RCC 7860 (cell line): ENCODE measurements at regions not wholly inside any gene's neighbourhood (a gene's known extent, or its start where the extent isn't known, plus 50 kb on each side); places are given as distances from the start of the nearest gene placed in this dataset.
"Not testable (repeated sequence)": the region's sequence is repeated elsewhere in the genome, so short reads cannot be mapped to it uniquely, and the experiment has no call there.

Experiments
- DNase-seq: peaks from one replicate; pipeline ENCODE4 v3.0.0-alpha.2; 2015; ENCODE audit warnings: low spot score
- FAIRE-seq: peaks from 2 replicates; lab custom pipeline; 2012; peaks lifted over from hg19 to GRCh38; lab: Jason Lieb, UNC

GRCh38 chr1:60251426-60251825 is 177.9 kb upstream of the C1orf87 start:
- DNase-seq = no peak
- FAIRE-seq = no peak

GRCh38 chr1:60247467-60247866 is 173.9 kb upstream of the C1orf87 start:
- not testable (repeated sequence) for DNase-seq, FAIRE-seq

- no peak for DNase-seq
- no peak for FAIRE-seq
Measured at GRCh38 chr1:60245324-60245723, 171.8 kb upstream of the C1orf87 start.

GRCh38 chr1:60244906-60245305 is 171.3 kb upstream of the C1orf87 start:
- no peak for DNase-seq
- FAIRE-seq = no peak

GRCh38 chr1:60235275-60235674 is 161.7 kb upstream of the C1orf87 start:
- no peak for DNase-seq
- FAIRE-seq = no peak

GRCh38 chr1:60234776-60235175 is 161.2 kb upstream of the C1orf87 start:
- FAIRE-seq = no peak
- no peak for DNase-seq

GRCh38 chr1:60229821-60230220 is 156.3 kb upstream of the C1orf87 start:
- FAIRE-seq = no peak

GRCh38 chr1:60228041-60228491 is 154.5 kb upstream of the C1orf87 start:
- DNase-seq (no peak), FAIRE-seq (no peak)

More at GRCh38 chr1:60229821-60230220, 156.3 kb upstream of the C1orf87 start:
- DNase-seq = no peak

GRCh38 chr1:60227601-60228000 is 154.0 kb upstream of the C1orf87 start:
- no peak for DNase-seq
- no peak for FAIRE-seq

GRCh38 chr1:60225486-60225885 is 151.9 kb upstream of the C1orf87 start:
- DNase-seq (no peak), FAIRE-seq (no peak)

- no peak for FAIRE-seq
- no peak for DNase-seq
Measured at GRCh38 chr1:60224523-60224922, 151.0 kb upstream of the C1orf87 start.

- FAIRE-seq (no peak), DNase-seq (no peak)
Measured at GRCh38 chr1:60223158-60223557, 149.6 kb upstream of the C1orf87 start.

GRCh38 chr1:60222360-60223115 is 149.0 kb upstream of the C1orf87 start:
- FAIRE-seq = no peak

GRCh38 chr1:60213253-60213652 is 139.7 kb upstream of the C1orf87 start:
- FAIRE-seq = no peak
- DNase-seq = no peak

More at GRCh38 chr1:60222360-60223115, 149.0 kb upstream of the C1orf87 start:
- DNase-seq = no peak

- FAIRE-seq (no peak), DNase-seq (no peak)
Measured at GRCh38 chr1:60196026-60196425, 122.5 kb upstream of the C1orf87 start.

- DNase-seq (no peak), FAIRE-seq (no peak)
Measured at GRCh38 chr1:60185684-60186083, 112.1 kb upstream of the C1orf87 start.

GRCh38 chr1:60184521-60184920 is 111.0 kb upstream of the C1orf87 start:
- DNase-seq (no peak), FAIRE-seq (no peak)

GRCh38 chr1:60173729-60174505 is 100.3 kb upstream of the C1orf87 start:
- DNase-seq (no peak), FAIRE-seq (no peak)

- DNase-seq = no peak
- FAIRE-seq = no peak
Measured at GRCh38 chr1:60173006-60173405, 99.4 kb upstream of the C1orf87 start.

- DNase-seq (no peak), FAIRE-seq (no peak)
Measured at GRCh38 chr1:60171801-60172200, 98.2 kb upstream of the C1orf87 start.

GRCh38 chr1:60170709-60171108 is 97.1 kb upstream of the C1orf87 start:
- DNase-seq = no peak
- no peak for FAIRE-seq

- DNase-seq = no peak
- FAIRE-seq = no peak
Measured at GRCh38 chr1:60169206-60169605, 95.6 kb upstream of the C1orf87 start.
